Loucy (cell line): ENCODE measurements at regions not wholly inside any gene's neighbourhood (a gene's known extent, or its start where the extent isn't known, plus 50 kb on each side); places are given as distances from the start of the nearest gene placed in this dataset.

Source experiments
- H2AFZ ChIP-seq: fragments of 200-600 bp; sonication (generic); 2 replicates; pipeline ENCODE4 v1.6.0; 2016; ENCODE audit warnings: antibody characterized with exemption, mild to moderate bottlenecking, low read length, moderate library complexity
- H3F3A ChIP-seq: fragments of 200-600 bp; 2 replicates; pipeline ENCODE4 v1.6.0; 2016; ENCODE audit warnings: antibody characterized with exemption, low read depth, mild to moderate bottlenecking
- H3K27me3 ChIP-seq: fragments of 200-600 bp; sonication (generic); 2 replicates; pipeline ENCODE4 v1.6.1; 2014; ENCODE audit warnings: low read length, mild to moderate bottlenecking; ENCODE audit not compliant: insufficient read depth, poor library complexity, severe bottlenecking
- H3K36me3 ChIP-seq: fragments of 200-600 bp; sonication (generic); 2 replicates; pipeline ENCODE4 v1.6.1; 2016; ENCODE audit warnings: low read length; ENCODE audit not compliant: insufficient read depth
- H3K4me1 ChIP-seq: fragments of 200-600 bp; sonication (generic); 2 replicates; pipeline ENCODE4 v1.5.1; 2014; ENCODE audit warnings: low read length, mild to moderate bottlenecking; ENCODE audit not compliant: insufficient read depth, poor library complexity, severe bottlenecking
- H3K4me2 ChIP-seq: fragments of 200-600 bp; sonication (generic); 2 replicates; pipeline ENCODE4 v1.6.0; 2014; ENCODE audit warnings: antibody characterized with exemption, low read length, low read depth, mild to moderate bottlenecking; ENCODE audit not compliant: poor library complexity, severe bottlenecking
- H3K4me3 ChIP-seq: fragments of 200-600 bp; sonication (generic); 2 replicates; pipeline ENCODE4 v1.5.1; 2014; ENCODE audit warnings: low read length, mild to moderate bottlenecking, mixed read lengths; ENCODE audit not compliant: poor library complexity, severe bottlenecking
- H3K79me2 ChIP-seq: fragments of 200-600 bp; sonication (generic); 2 replicates; pipeline ENCODE4 v1.6.1; 2014; ENCODE audit warnings: low read length; ENCODE audit not compliant: insufficient read depth
- H3K9ac ChIP-seq: fragments of 200-600 bp; sonication (generic); 2 replicates; pipeline ENCODE4 v1.6.0; 2014; ENCODE audit warnings: mild to moderate bottlenecking, low read depth, low read length, moderate library complexity; ENCODE audit not compliant: poor library complexity, severe bottlenecking
- H3K9me2 ChIP-seq: fragments of 200-600 bp; sonication (generic); replicated peaks from 2 replicates; pipeline ENCODE4 v1.6.1; 2016; ENCODE audit warnings: low read depth, low read length, mixed read lengths
- H3K9me3 ChIP-seq: fragments of 200-600 bp; sonication (generic); 2 replicates; pipeline ENCODE4 v1.6.1; 2014; ENCODE audit warnings: mild to moderate bottlenecking, antibody characterized with exemption, low read length, low read depth; ENCODE audit not compliant: insufficient read depth
- H4K20me1 ChIP-seq: fragments of 200-600 bp; sonication (generic); 2 replicates; pipeline ENCODE4 v1.6.0; 2014; ENCODE audit warnings: antibody characterized with exemption, low read length, mild to moderate bottlenecking; ENCODE audit not compliant: insufficient read depth, poor library complexity, severe bottlenecking
- CTCF ChIP-seq: fragments of 200-600 bp; sonication (generic); conservative IDR thresholded peaks from 2 replicates; pipeline ENCODE4 v1.5.1; 2014; ENCODE audit warnings: mild to moderate bottlenecking, antibody characterized with exemption, low read length
- EZH2phosphoT487 ChIP-seq: fragments of 200-600 bp; IDR thresholded peaks from 2 replicates; pipeline ENCODE4 v1.6.1; 2018; ENCODE audit warnings: antibody characterized with exemption, mild to moderate bottlenecking, moderate library complexity, borderline replicate concordance

- Histone ChIP-seq H2AFZ (no peak overlapping the region), H3K27me3 (no peaks in the 10 kb centered on the region), H3K79me2 (no peaks in the 10 kb centered on the region), H3K9me3 (no peaks in the 10 kb centered on the region), H3F3A (no peaks in the 10 kb centered on the region), H3K4me1 (no peaks in the 10 kb centered on the region), H3K4me2 (no peak overlapping the region), H3K9me2 (no peaks in the 10 kb centered on the region), H4K20me1 (no peaks in the 10 kb centered on the region), H3K9ac (no peak overlapping the region), H3K4me3 (no peak overlapping the region), H3K36me3 (no peaks in the 10 kb centered on the region)
- no peak for TF ChIP-seq CTCF
- no peak for TF ChIP-seq EZH2phosphoT487
Observed at GRCh38 chr4:63440236-63440635, 969.0 kb downstream of the TECRL start.

GRCh38 chr4:63430105-63430504 lies 979.1 kb downstream of the TECRL start:
- Histone ChIP-seq H3K4me1 (no peaks in the 10 kb centered on the region), H3K79me2 (no peaks in the 10 kb centered on the region), H3K4me2 (no peak overlapping the region), H3K36me3 (no peaks in the 10 kb centered on the region), H3K9me2 (no peaks in the 10 kb centered on the region), H3K27me3 (no peaks in the 10 kb centered on the region), H4K20me1 (no peaks in the 10 kb centered on the region), H3K4me3 (no peak overlapping the region), H3K9ac (no peak overlapping the region), H3F3A (no peaks in the 10 kb centered on the region), H2AFZ (no peak overlapping the region), H3K9me3 (no peaks in the 10 kb centered on the region)
- no peak for TF ChIP-seq EZH2phosphoT487

DNA sequence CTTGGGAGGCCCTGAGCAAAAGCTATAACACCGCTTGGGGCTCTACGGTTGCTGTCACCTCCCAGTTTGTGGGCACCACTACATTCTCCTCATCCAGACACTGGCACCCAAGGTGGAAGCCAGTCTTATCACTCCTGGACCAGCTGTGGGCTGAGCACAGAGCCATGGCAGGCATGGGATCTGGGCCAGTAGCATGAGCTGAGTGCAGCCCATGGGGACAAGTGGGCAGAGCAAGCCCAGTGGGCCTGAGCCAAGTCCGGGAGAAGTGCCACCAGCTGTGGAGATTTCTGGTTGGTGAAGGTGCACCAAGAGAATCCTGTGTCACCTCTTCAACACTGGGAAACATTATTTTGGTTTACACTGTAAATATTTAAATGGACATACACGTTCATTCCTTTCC lies 1013.0 kb downstream of the TECRL start:
- Histone ChIP-seq H3K9ac (no peak overlapping the region), H3K9me3 (no peaks in the 10 kb centered on the region), H3K9me2 (no peaks in the 10 kb centered on the region), H3K27me3 (no peaks in the 10 kb centered on the region), H3K4me3 (no peak overlapping the region), H3F3A (no peaks in the 10 kb centered on the region), H3K4me1 (no peaks in the 10 kb centered on the region), H3K79me2 (no peaks in the 10 kb centered on the region), H2AFZ (no peak overlapping the region), H3K4me2 (no peak overlapping the region), H4K20me1 (no peaks in the 10 kb centered on the region), H3K36me3 (no peaks in the 10 kb centered on the region)
- TF ChIP-seq EZH2phosphoT487: no peak
- no peak for TF ChIP-seq CTCF

- no peaks in the 10 kb centered on the region for H3K4me1 ChIP-seq
- H3K4me3 ChIP-seq: no peak overlapping the region
- no peaks in the 10 kb centered on the region for H3K27me3 ChIP-seq
- H3K9me3 ChIP-seq: no peaks in the 10 kb centered on the region
- H3K9me2 ChIP-seq: no peaks in the 10 kb centered on the region
- H2AFZ ChIP-seq: no peak overlapping the region
- no peak for TF ChIP-seq EZH2phosphoT487
- TF ChIP-seq CTCF: no peak
- H3K79me2 ChIP-seq: no peaks in the 10 kb centered on the region
- H4K20me1 ChIP-seq: no peaks in the 10 kb centered on the region
- no peak overlapping the region for H3K4me2 ChIP-seq
- no peaks in the 10 kb centered on the region for H3F3A ChIP-seq
- H3K9ac ChIP-seq: no peak overlapping the region
- no peaks in the 10 kb centered on the region for H3K36me3 ChIP-seq
Observed at GRCh38 chr4:63393544-63393943, 1015.7 kb downstream of the TECRL start.
